Ovary (tissue), 3 donors: ENCODE measurements at regions not wholly inside any gene's neighbourhood (a gene's known extent, or its start where the extent isn't known, plus 50 kb on each side); places are given as distances from the start of the nearest gene placed in this dataset.

ENCODE experiments used
- CTCF ChIP-seq, 3 donors: fragments of 450-650 bp in 2 of 3; fragments of 200-600 bp in 1 of 3; IDR thresholded peaks; one replicate each; pipeline versions ENCODE4 v1.5.1 to v1.8.0; 2016 to 2022; ENCODE audit warnings: antibody characterized with exemption in 3 of 3, mild to moderate bottlenecking in 1 of 3
- EP300 ChIP-seq: sonication (generic); formaldehyde crosslinking; IDR thresholded peaks from one replicate; pipeline ENCODE4 v1.6.1; 2017; ENCODE audit warnings: antibody characterized with exemption
- POLR2A ChIP-seq: fragments of 450-650 bp; IDR thresholded peaks from one replicate; pipeline ENCODE4 v1.6.1; 2017; ENCODE audit warnings: antibody characterized with exemption, mild to moderate bottlenecking, moderate library complexity
- donor health status: DM: no; HTN: no; CAD: no.

GRCh38 chr1:234759888-234760287, 149.9 kb upstream of the IRF2BP2 start:
- TF ChIP-seq CTCF (IDR thresholded peaks at IDR 0.05) (no peak), POLR2A (no peak), EP300 (no peak)
